IMR-90 (cell line): ENCODE measurements at regions not wholly inside any gene's neighbourhood (a gene's known extent, or its start where the extent isn't known, plus 50 kb on each side); places are given as distances from the start of the nearest gene placed in this dataset.

Experiments used
- BHLHE40 ChIP-seq: fragments of 150-350 bp; IDR thresholded peaks from 2 replicates; pipeline ENCODE4 v1.6.1; 2016; ENCODE audit warnings: mild to moderate bottlenecking, low read depth, low read length
- CEBPB ChIP-seq: IDR thresholded peaks from 2 replicates; pipeline ENCODE4 v1.6.1; 2012; ENCODE audit warnings: low read depth, low read length, improper control_type of control experiment
- FOS ChIP-seq: fragments of 150-350 bp; IDR thresholded peaks from 2 replicates; pipeline ENCODE4 v1.6.1; 2016; ENCODE audit warnings: low read depth, low read length
- NFE2L2 ChIP-seq: fragments of 150-350 bp; IDR thresholded peaks from 2 replicates; pipeline ENCODE4 v1.6.1; 2016; ENCODE audit warnings: low read depth, mild to moderate bottlenecking, low read length
- POLR2A ChIP-seq: IDR thresholded peaks from 2 replicates; pipeline ENCODE4 v1.6.1; 2012; ENCODE audit warnings: mild to moderate bottlenecking, low read depth, low read length
- RCOR1 ChIP-seq: IDR thresholded peaks from 2 replicates; pipeline ENCODE4 v1.6.1; 2012; ENCODE audit warnings: mild to moderate bottlenecking, low read length, improper control_type of control experiment; ENCODE audit not compliant: insufficient replicate concordance
- RFX5 ChIP-seq: IDR thresholded peaks from 2 replicates; pipeline ENCODE4 v1.8.0; 2012; ENCODE audit warnings: low read depth, mild to moderate bottlenecking, low read length, moderate library complexity
- TF ChIP-seq, protein P1 (sequence below): conservative IDR thresholded peaks from 2 replicates; pipeline ENCODE4 v1.5.1; 2012; ENCODE audit warnings: mild to moderate bottlenecking, low read depth, low read length, improper control_type of control experiment
- TF ChIP-seq, protein P2 (sequence below): fragments of 150-350 bp; IDR thresholded peaks from 2 replicates; pipeline ENCODE4 v1.6.1; 2017; ENCODE audit warnings: mild to moderate bottlenecking, antibody characterized with exemption, low read length, low read depth

DNA sequence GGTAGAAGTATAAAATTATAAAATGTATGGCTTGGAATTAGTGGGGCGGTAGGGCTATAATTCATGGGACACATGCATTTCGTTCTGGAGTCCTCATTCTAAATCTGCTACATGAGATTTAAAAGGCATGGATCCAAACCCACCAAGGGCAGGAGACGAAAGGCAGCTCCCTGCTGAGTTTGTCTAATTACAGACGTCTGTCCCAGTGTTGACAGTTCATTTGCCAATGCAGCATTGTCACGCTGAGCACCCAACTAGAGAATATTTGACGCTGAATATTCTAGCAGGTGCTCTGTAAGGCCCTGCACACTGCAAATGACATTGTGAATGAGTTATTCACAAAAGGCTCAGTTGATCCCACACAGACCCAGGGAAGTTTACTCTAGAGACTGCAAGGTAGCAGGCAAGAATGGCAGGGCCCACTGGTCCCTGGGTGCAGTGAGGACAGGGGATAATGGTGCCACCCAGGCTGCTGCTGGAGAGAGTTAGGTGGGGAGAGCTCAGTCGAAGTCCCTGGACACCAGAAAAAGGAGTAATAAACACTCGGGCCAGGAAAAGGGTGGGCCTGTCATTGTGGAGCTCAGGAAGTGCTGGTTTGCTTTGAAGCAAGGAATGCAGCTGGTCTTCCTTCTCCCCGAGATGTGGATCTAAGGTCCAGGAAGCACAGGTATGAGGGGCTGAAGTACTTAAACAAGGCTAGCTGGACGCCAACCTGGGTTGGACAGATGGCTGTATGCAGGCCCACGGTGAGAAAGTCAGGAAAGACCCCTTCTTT lies 75.0 kb upstream of the JCAD start:
- TF ChIP-seq, protein P1, sequence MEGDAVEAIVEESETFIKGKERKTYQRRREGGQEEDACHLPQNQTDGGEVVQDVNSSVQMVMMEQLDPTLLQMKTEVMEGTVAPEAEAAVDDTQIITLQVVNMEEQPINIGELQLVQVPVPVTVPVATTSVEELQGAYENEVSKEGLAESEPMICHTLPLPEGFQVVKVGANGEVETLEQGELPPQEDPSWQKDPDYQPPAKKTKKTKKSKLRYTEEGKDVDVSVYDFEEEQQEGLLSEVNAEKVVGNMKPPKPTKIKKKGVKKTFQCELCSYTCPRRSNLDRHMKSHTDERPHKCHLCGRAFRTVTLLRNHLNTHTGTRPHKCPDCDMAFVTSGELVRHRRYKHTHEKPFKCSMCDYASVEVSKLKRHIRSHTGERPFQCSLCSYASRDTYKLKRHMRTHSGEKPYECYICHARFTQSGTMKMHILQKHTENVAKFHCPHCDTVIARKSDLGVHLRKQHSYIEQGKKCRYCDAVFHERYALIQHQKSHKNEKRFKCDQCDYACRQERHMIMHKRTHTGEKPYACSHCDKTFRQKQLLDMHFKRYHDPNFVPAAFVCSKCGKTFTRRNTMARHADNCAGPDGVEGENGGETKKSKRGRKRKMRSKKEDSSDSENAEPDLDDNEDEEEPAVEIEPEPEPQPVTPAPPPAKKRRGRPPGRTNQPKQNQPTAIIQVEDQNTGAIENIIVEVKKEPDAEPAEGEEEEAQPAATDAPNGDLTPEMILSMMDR, result no peak
- TF ChIP-seq FOS (no peak), NFE2L2 (no peak), POLR2A (no peak), BHLHE40 (no peak), RCOR1 (no peak), RFX5 (no peak), CEBPB (no peak)
- TF ChIP-seq, protein P2, sequence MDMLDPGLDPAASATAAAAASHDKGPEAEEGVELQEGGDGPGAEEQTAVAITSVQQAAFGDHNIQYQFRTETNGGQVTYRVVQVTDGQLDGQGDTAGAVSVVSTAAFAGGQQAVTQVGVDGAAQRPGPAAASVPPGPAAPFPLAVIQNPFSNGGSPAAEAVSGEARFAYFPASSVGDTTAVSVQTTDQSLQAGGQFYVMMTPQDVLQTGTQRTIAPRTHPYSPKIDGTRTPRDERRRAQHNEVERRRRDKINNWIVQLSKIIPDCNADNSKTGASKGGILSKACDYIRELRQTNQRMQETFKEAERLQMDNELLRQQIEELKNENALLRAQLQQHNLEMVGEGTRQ, result no peak
